Sigmoid colon (tissue), 4 donors: ENCODE measurements at regions not wholly inside any gene's neighbourhood (a gene's known extent, or its start where the extent isn't known, plus 50 kb on each side); places are given as distances from the start of the nearest gene placed in this dataset.

Experiments used
- POLR2A ChIP-seq, 2 donors: fragments of 450-650 bp; IDR thresholded peaks; one replicate each; pipeline ENCODE4 v1.6.1; 2016; ENCODE audit warnings: antibody characterized with exemption in 2 of 2, mild to moderate bottlenecking in 2 of 2, moderate library complexity in 2 of 2
- POLR2AphosphoS5 ChIP-seq, 4 donors: sonication (generic); formaldehyde crosslinking; IDR thresholded peaks; one replicate each; pipeline ENCODE4 v1.6.1; 2017; ENCODE audit warnings: antibody characterized with exemption in 4 of 4
- TF ChIP-seq, protein P1 (sequence below), 4 experiments: fragments of 450-650 bp in 3 of 4; fragments of 200-600 bp in 1 of 4; IDR thresholded peaks; one replicate each; pipeline ENCODE4 v1.5.1; 2016 to 2019; ENCODE audit warnings: antibody characterized with exemption in 4 of 4, mild to moderate bottlenecking in 3 of 4, moderate library complexity in 2 of 4

- TF ChIP-seq, protein P1, sequence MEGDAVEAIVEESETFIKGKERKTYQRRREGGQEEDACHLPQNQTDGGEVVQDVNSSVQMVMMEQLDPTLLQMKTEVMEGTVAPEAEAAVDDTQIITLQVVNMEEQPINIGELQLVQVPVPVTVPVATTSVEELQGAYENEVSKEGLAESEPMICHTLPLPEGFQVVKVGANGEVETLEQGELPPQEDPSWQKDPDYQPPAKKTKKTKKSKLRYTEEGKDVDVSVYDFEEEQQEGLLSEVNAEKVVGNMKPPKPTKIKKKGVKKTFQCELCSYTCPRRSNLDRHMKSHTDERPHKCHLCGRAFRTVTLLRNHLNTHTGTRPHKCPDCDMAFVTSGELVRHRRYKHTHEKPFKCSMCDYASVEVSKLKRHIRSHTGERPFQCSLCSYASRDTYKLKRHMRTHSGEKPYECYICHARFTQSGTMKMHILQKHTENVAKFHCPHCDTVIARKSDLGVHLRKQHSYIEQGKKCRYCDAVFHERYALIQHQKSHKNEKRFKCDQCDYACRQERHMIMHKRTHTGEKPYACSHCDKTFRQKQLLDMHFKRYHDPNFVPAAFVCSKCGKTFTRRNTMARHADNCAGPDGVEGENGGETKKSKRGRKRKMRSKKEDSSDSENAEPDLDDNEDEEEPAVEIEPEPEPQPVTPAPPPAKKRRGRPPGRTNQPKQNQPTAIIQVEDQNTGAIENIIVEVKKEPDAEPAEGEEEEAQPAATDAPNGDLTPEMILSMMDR (IDR thresholded peaks at IDR 0.05): no peak
- TF ChIP-seq POLR2AphosphoS5 (IDR thresholded peaks at IDR 0.05) (no peak), POLR2A (IDR thresholded peaks at IDR 0.05) (no peak)
Observed at GRCh38 chr2:22996911-22997310, 388.1 kb upstream of the KLHL29 start.
